WTC11 (cell line): ENCODE measurements at regions not wholly inside any gene's neighbourhood (a gene's known extent, or its start where the extent isn't known, plus 50 kb on each side); places are given as distances from the start of the nearest gene placed in this dataset.

Source experiments
- ATAC-seq: fragments of 200-7000 bp; cut with Tn5 transposase; 2 replicates; pipeline ENCODE4 v1.10.0; 2021; ENCODE audit warnings: mild to moderate bottlenecking, moderate library complexity
- CTCF ChIA-PET: fragments of 300-600 bp; sonication (Branson Sonifier 250); formaldehyde crosslinking; loops from one replicate; lab custom pipeline; 2021; ENCODE audit warnings: antibody characterized with exemption; lab: Charles Lee
- POLR2A ChIA-PET: fragments of 350-600 bp; sonication (Branson Sonifier 250); formaldehyde crosslinking; loops from one replicate; lab custom pipeline; 2021; ENCODE audit warnings: antibody characterized with exemption; lab: Charles Lee
- DNase-seq: peaks from one replicate; pipeline ENCODE4 v3.0.0; 2021; ENCODE audit warnings: low spot score
- H3K27ac Mint-ChIP-seq: 2 replicates; pipeline ENCODE4 v1.8.0; 2021; ENCODE audit warnings: mixed read lengths
- H3K27me3 Mint-ChIP-seq: 2 replicates; pipeline ENCODE4 v1.8.0; 2021; ENCODE audit warnings: low read depth, mild to moderate bottlenecking, moderate library complexity, mixed read lengths
- H3K36me3 Mint-ChIP-seq: 2 replicates; pipeline ENCODE4 v1.8.0; 2021; ENCODE audit warnings: mixed read lengths
- H3K4me1 Mint-ChIP-seq: 2 replicates; pipeline ENCODE4 v1.8.0; 2022; ENCODE audit warnings: mixed read lengths
- H3K4me3 Mint-ChIP-seq: 2 replicates; pipeline ENCODE4 v1.8.0; 2021; ENCODE audit warnings: mild to moderate bottlenecking, moderate library complexity, mixed read lengths
- H3K9me3 Mint-ChIP-seq: 2 replicates; pipeline ENCODE4 v1.8.0; 2021; ENCODE audit warnings: mixed read lengths
- ATF6 ChIP-seq: sonication (generic); formaldehyde crosslinking; IDR thresholded peaks from 2 replicates; pipeline ENCODE4 v1.8.1; 2023; ENCODE audit warnings: mild to moderate bottlenecking, missing genetic modification reagents
- CBFB ChIP-seq: sonication (generic); formaldehyde crosslinking; IDR thresholded peaks from 2 replicates; pipeline ENCODE4 v1.8.1; 2022; ENCODE audit warnings: mild to moderate bottlenecking, low read depth, missing genetic modification reagents
- E2F4 ChIP-seq: sonication (generic); formaldehyde crosslinking; IDR thresholded peaks from 2 replicates; pipeline ENCODE4 v1.8.1; 2022; ENCODE audit warnings: low read depth, mild to moderate bottlenecking, moderate library complexity, missing genetic modification reagents, borderline replicate concordance
- E2F5 ChIP-seq: sonication (generic); formaldehyde crosslinking; IDR thresholded peaks from 2 replicates; pipeline ENCODE4 v1.8.1; 2022; ENCODE audit warnings: mild to moderate bottlenecking, moderate library complexity, missing genetic modification reagents
- HMGXB4 ChIP-seq: sonication (generic); formaldehyde crosslinking; IDR thresholded peaks from 2 replicates; pipeline ENCODE4 v1.8.1; 2023; ENCODE audit warnings: mild to moderate bottlenecking, moderate library complexity, missing genetic modification reagents
- NR1H2 ChIP-seq: sonication (generic); formaldehyde crosslinking; IDR thresholded peaks from 2 replicates; pipeline ENCODE4 v1.9.0; 2021; ENCODE audit warnings: mild to moderate bottlenecking, moderate library complexity, missing genetic modification reagents
- NR3C1 ChIP-seq: sonication (generic); formaldehyde crosslinking; conservative IDR thresholded peaks from 2 replicates; pipeline ENCODE4 v1.8.1; 2023; ENCODE audit warnings: low read depth, mild to moderate bottlenecking, missing genetic modification reagents
- PRDM15 ChIP-seq: sonication (generic); formaldehyde crosslinking; IDR thresholded peaks from 2 replicates; pipeline ENCODE4 v1.8.0; 2022; ENCODE audit warnings: missing genetic modification reagents
- TF ChIP-seq, protein P1 (sequence below): sonication (generic); formaldehyde crosslinking; IDR thresholded peaks from 2 replicates; pipeline ENCODE4 v1.8.0; 2022; ENCODE audit warnings: mild to moderate bottlenecking, missing genetic modification reagents
- TF ChIP-seq, protein P2 (sequence below): fragments of 250-450 bp; sonication (Bioruptor Pico); conservative IDR thresholded peaks from 2 replicates; pipeline ENCODE4 v1.9.0; 2021; ENCODE audit warnings: mild to moderate bottlenecking
- TF ChIP-seq, protein P3 (sequence below): sonication (generic); formaldehyde crosslinking; conservative IDR thresholded peaks from 2 replicates; pipeline ENCODE4 v1.8.1; 2022; ENCODE audit warnings: mild to moderate bottlenecking, missing genetic modification reagents
- TF ChIP-seq, protein P4 (sequence below): fragments of 250-450 bp; sonication (Bioruptor Pico); IDR thresholded peaks from 2 replicates; pipeline ENCODE4 v1.9.0; 2021; ENCODE audit warnings: mild to moderate bottlenecking
- TF ChIP-seq, protein P5 (sequence below): sonication (generic); formaldehyde crosslinking; IDR thresholded peaks from 2 replicates; pipeline ENCODE4 v1.8.0; 2023; ENCODE audit warnings: missing genetic modification reagents

GRCh38 chr7:125833839-125834238, 904.2 kb upstream of the POT1 start:
- CTCF ChIA-PET, result interaction anchor here (0.6 to 0.9 kb wide), 3 partner anchors 13 to 420 kb away, joined by 3 read pairs; no protein-coding TSS in a partner anchor
- H3K36me3 Mint-ChIP-seq, result peaks cover 30% of the 10 kb centered on the region
- no peaks in the 10 kb centered on the region for H3K27me3 Mint-ChIP-seq
- TF ChIP-seq E2F4 (CRISPR knock-in tag) (no peak), NR1H2 (no peak), HMGXB4 (no peak), CBFB (no peak), NR3C1 (CRISPR knock-in tag) (no peak)
- TF ChIP-seq, protein P1, sequence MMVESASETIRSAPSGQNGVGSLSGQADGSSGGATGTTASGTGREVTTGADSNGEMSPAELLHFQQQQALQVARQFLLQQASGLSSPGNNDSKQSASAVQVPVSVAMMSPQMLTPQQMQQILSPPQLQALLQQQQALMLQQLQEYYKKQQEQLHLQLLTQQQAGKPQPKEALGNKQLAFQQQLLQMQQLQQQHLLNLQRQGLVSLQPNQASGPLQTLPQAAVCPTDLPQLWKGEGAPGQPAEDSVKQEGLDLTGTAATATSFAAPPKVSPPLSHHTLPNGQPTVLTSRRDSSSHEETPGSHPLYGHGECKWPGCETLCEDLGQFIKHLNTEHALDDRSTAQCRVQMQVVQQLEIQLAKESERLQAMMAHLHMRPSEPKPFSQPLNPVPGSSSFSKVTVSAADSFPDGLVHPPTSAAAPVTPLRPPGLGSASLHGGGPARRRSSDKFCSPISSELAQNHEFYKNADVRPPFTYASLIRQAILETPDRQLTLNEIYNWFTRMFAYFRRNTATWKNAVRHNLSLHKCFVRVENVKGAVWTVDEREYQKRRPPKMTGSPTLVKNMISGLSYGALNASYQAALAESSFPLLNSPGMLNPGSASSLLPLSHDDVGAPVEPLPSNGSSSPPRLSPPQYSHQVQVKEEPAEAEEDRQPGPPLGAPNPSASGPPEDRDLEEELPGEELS (CRISPR knock-in tag), result no peak
- TF ChIP-seq, protein P2, sequence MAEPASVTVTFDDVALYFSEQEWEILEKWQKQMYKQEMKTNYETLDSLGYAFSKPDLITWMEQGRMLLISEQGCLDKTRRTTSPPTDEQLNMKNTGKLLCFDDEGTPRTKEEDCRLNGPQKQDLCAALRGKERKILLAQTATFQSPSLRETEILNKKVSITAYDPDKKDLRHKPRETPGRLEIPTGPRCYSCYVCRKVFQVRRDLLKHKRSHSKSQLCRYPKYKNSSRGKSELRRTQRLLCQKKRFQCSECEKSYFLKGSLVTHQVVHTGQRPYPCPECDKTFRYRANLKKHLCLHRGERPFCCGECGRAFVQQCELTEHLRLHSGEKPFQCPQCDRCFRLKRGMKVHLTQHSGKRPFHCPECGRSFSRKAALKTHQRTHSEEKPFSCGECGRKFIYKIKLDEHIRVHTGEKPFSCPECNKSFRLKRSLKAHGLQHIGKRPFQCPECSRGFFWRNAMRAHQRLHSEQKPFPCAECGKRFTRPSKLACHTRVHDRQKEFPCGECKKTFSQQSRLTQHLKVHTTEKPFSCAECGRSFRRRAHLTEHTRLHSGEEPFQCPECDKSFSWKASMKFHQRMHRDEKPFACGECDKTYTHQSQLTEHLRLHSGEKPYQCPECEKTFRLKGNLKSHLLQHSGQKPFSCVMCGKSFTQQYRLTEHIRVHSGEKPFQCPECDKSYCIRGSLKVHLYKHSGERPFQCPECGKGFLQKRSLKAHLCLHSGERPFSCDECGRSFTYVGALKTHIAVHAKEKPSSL (CRISPR knock-in tag), result no peak
- TF ChIP-seq, all 79 proteins: peak for 0
- POLR2A ChIA-PET, result interaction anchor here (0.5 to 0.6 kb wide), 2 partner anchors 69 to 901 kb away, joined by 3 to 6 read pairs; no protein-coding TSS in a partner anchor
- H3K4me3 Mint-ChIP-seq, result no peak overlapping the region
- peaks cover 48% of the 10 kb centered on the region for H3K9me3 Mint-ChIP-seq
- ATAC-seq, result no peak
- H3K27ac Mint-ChIP-seq, result no peak overlapping the region
- DNase-seq, result no peak
- H3K4me1 Mint-ChIP-seq, result peaks cover 4% of the 10 kb centered on the region

GRCh38 chr7:125830743-125831142, 901.1 kb upstream of the POT1 start:
- Mint-ChIP-seq H3K36me3 (peaks cover 30% of the 10 kb centered on the region), H3K4me3 (no peak overlapping the region), H3K9me3 (peaks cover 61% of the 10 kb centered on the region), H3K27me3 (no peaks in the 10 kb centered on the region; the same call in 1 of the 2 replicates), H3K4me1 (peaks cover 4% of the 10 kb centered on the region), H3K27ac (no peak overlapping the region)
- DNase-seq (no peak), ATAC-seq (no peak)
- CTCF ChIA-PET, result no interaction called here
- TF ChIP-seq, protein P3, sequence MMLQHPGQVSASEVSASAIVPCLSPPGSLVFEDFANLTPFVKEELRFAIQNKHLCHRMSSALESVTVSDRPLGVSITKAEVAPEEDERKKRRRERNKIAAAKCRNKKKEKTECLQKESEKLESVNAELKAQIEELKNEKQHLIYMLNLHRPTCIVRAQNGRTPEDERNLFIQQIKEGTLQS (CRISPR knock-in tag), result no peak
- no peak for TF ChIP-seq E2F5 (CRISPR knock-in tag)
- POLR2A ChIA-PET, result no interaction called here

GRCh38 chr7:125828153-125828700, 898.6 kb upstream of the POT1 start:
- no peaks in the 10 kb centered on the region; the same call in 1 of the 2 replicates for H3K27me3 Mint-ChIP-seq
- peaks cover 53% of the 10 kb centered on the region for H3K9me3 Mint-ChIP-seq
- POLR2A ChIA-PET, result no interaction called here
- H3K36me3 Mint-ChIP-seq, result peaks cover 27% of the 10 kb centered on the region
- ATAC-seq (no peak), DNase-seq (no peak)
- H3K4me3 Mint-ChIP-seq, result no peak overlapping the region
- CTCF ChIA-PET, result no interaction called here
- H3K4me1 Mint-ChIP-seq, result no peaks in the 10 kb centered on the region
- no peak overlapping the region for H3K27ac Mint-ChIP-seq
- TF ChIP-seq, protein P3 (CRISPR knock-in tag), result no peak
- TF ChIP-seq PRDM15, result no peak
- TF ChIP-seq ATF6 (CRISPR knock-in tag), result no peak
- TF ChIP-seq, protein P4, sequence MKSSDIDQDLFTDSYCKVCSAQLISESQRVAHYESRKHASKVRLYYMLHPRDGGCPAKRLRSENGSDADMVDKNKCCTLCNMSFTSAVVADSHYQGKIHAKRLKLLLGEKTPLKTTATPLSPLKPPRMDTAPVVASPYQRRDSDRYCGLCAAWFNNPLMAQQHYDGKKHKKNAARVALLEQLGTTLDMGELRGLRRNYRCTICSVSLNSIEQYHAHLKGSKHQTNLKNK (CRISPR knock-in tag), result no peak
- TF ChIP-seq, protein P5, sequence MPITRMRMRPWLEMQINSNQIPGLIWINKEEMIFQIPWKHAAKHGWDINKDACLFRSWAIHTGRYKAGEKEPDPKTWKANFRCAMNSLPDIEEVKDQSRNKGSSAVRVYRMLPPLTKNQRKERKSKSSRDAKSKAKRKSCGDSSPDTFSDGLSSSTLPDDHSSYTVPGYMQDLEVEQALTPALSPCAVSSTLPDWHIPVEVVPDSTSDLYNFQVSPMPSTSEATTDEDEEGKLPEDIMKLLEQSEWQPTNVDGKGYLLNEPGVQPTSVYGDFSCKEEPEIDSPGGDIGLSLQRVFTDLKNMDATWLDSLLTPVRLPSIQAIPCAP (CRISPR knock-in tag), result no peak
